ACC112 (cell line): ENCODE measurements at regions not wholly inside any gene's neighbourhood (a gene's known extent, or its start where the extent isn't known, plus 50 kb on each side); places are given as distances from the start of the nearest gene placed in this dataset.
"Not testable (repeated sequence)": the region's sequence is repeated elsewhere in the genome, so short reads cannot be mapped to it uniquely, and the experiment has no call there.

Experiments used
- H2AFZ ChIP-seq: fragments of 200-600 bp; sonication (generic); one replicate; pipeline ENCODE4 v1.6.0; 2017; ENCODE audit warnings: antibody characterized with exemption, low read length; ENCODE audit not compliant: unreplicated experiment
- H3K27ac ChIP-seq: fragments of 200-600 bp; sonication (generic); 2 replicates; pipeline ENCODE4 v1.5.1; 2014; ENCODE audit warnings: low read depth, mild to moderate bottlenecking, antibody characterized with exemption, low read length, moderate library complexity
- H3K27me3 ChIP-seq: fragments of 200-600 bp; sonication (generic); 2 replicates; pipeline ENCODE4 v1.6.1; 2014; ENCODE audit warnings: mild to moderate bottlenecking, antibody characterized with exemption, low read length, moderate library complexity, mixed read lengths; ENCODE audit not compliant: insufficient read depth
- H3K36me3 ChIP-seq: fragments of 200-600 bp; sonication (generic); 2 replicates; pipeline ENCODE4 v1.6.1; 2016; ENCODE audit warnings: mild to moderate bottlenecking, antibody characterized with exemption, low read length, moderate library complexity, mixed read lengths; ENCODE audit not compliant: insufficient read depth
- H3K4me1 ChIP-seq: fragments of 200-600 bp; sonication (generic); one replicate; pipeline ENCODE4 v1.6.1; 2016; ENCODE audit warnings: low read length, mixed read lengths; ENCODE audit not compliant: insufficient read depth, unreplicated experiment, control insufficient read depth
- H3K4me3 ChIP-seq: fragments of 200-600 bp; sonication (generic); 2 replicates; pipeline ENCODE4 v1.5.1; 2014; ENCODE audit warnings: mild to moderate bottlenecking, low read depth, low read length
- H3K79me2 ChIP-seq: fragments of 200-600 bp; sonication (generic); one replicate; pipeline ENCODE4 v1.6.0; 2016; ENCODE audit warnings: low read length; ENCODE audit not compliant: control insufficient read depth, unreplicated experiment, insufficient read depth

DNA sequence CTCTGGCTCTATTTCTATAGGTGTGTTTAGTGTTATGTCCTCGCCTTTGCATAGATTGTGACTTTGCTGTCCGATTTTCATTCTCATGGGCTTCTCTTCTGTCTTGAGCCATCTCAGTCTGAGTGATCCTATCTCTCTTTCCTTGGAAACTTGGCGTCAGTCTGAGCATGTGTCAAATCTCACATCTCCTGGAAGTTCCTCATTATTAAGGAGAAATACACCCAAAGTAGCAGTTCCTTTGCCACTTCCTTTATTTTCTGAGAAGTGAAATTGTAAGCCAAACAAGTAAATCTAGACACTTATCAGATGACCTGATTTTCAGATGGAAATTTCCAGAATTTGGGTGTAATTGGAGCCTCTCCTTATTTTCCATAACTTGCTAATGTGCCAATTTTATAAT, 126.9 kb upstream of the ANKH start:
- Histone ChIP-seq H3K36me3 (no peaks in the 10 kb centered on the region), H3K27ac (no peak overlapping the region), H3K4me1 (peaks cover 3% of the 10 kb centered on the region), H3K4me3 (no peak overlapping the region), H3K27me3 (peaks cover 18% of the 10 kb centered on the region; the same call in 1 of the 2 replicates), H3K79me2 (no peaks in the 10 kb centered on the region), H2AFZ (no peak overlapping the region)

GRCh38 chr5:14996997-14997396, 125.4 kb upstream of the ANKH start:
- no peak overlapping the region for H2AFZ ChIP-seq
- no peak overlapping the region for H3K4me3 ChIP-seq
- no peak overlapping the region for H3K27ac ChIP-seq
- no peaks in the 10 kb centered on the region for H3K79me2 ChIP-seq
- no peaks in the 10 kb centered on the region for H3K36me3 ChIP-seq
- H3K4me1 ChIP-seq: no peaks in the 10 kb centered on the region
- H3K27me3 ChIP-seq: peaks cover 18% of the 10 kb centered on the region; the same call in 1 of the 2 replicates

GRCh38 chr5:14995229-14995628, 123.7 kb upstream of the ANKH start:
- Histone ChIP-seq H3K4me3 (no peak overlapping the region), H3K36me3 (no peaks in the 10 kb centered on the region), H3K27me3 (peaks cover 18% of the 10 kb centered on the region; the same call in 1 of the 2 replicates), H3K79me2 (no peaks in the 10 kb centered on the region), H3K27ac (no peak overlapping the region), H3K4me1 (no peaks in the 10 kb centered on the region), H2AFZ (no peak overlapping the region)

DNA sequence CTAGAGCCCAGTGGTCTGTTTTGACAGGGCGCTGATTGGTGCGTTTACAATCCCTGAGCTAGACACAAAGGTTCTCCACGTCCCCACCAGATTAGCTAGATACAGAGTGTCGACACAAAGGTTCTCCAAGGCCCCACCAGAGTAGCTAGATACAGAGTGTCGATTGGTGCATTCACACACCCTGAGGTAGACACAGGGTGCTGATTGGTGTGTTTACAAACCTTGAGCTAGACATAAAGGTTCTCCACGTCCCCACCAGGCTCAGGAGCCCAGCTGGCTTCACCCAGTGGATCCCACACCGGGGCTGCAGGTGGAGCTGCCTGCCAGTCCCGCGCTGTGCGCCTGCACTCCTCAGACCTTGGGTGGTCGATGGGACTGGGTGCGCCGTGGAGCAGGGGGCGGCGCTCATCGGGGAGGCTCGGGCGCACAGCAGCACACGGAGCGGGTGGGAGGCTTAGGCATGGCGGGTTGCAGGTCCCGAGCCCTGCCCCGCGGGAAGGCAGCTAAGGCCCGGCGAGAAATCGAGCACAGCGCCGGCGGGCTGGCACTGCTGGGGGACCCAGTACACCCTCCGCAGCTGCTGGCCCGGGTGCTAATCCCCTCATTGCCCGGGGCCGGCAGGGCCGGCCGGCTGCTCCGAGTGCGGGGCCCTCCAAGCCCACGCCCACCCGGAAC, 122.0 kb upstream of the ANKH start:
- H3K79me2 ChIP-seq, H3K36me3 ChIP-seq, H3K4me3 ChIP-seq, H2AFZ ChIP-seq, H3K4me1 ChIP-seq, H3K27ac ChIP-seq: not testable (repeated sequence)
- H3K27me3 ChIP-seq: peaks cover 12% of the 10 kb centered on the region; the same call in 1 of the 2 replicates

- not testable (repeated sequence) for H3K79me2 ChIP-seq, H3K36me3 ChIP-seq, H3K4me1 ChIP-seq, H3K4me3 ChIP-seq, H3K27me3 ChIP-seq, H3K27ac ChIP-seq, H2AFZ ChIP-seq
These were observed 121.3 kb upstream of the ANKH start for GRCh38 chr5:14992751-14993458.

GRCh38 chr5:14988223-14988622, 116.6 kb upstream of the ANKH start:
- Histone ChIP-seq H2AFZ (no peak overlapping the region), H3K79me2 (no peaks in the 10 kb centered on the region), H3K4me1 (no peaks in the 10 kb centered on the region), H3K27me3 (no peaks in the 10 kb centered on the region), H3K36me3 (no peaks in the 10 kb centered on the region), H3K4me3 (no peak overlapping the region), H3K27ac (no peak overlapping the region)

GRCh38 chr5:14986413-14986812, 114.8 kb upstream of the ANKH start:
- Histone ChIP-seq H3K36me3 (no peaks in the 10 kb centered on the region), H3K79me2 (no peaks in the 10 kb centered on the region), H3K27ac (no peak overlapping the region), H2AFZ (no peak overlapping the region), H3K4me1 (no peaks in the 10 kb centered on the region), H3K27me3 (no peaks in the 10 kb centered on the region), H3K4me3 (no peak overlapping the region)

GRCh38 chr5:14983666-14984441, 112.3 kb upstream of the ANKH start:
- Histone ChIP-seq H3K27me3 (no peaks in the 10 kb centered on the region), H3K36me3 (no peaks in the 10 kb centered on the region), H2AFZ (no peak overlapping the region), H3K79me2 (no peaks in the 10 kb centered on the region), H3K27ac (no peak overlapping the region), H3K4me3 (no peak overlapping the region), H3K4me1 (no peaks in the 10 kb centered on the region)

GRCh38 chr5:14980698-14981097, 109.1 kb upstream of the ANKH start:
- no peaks in the 10 kb centered on the region for H3K79me2 ChIP-seq
- H3K4me3 ChIP-seq: no peak overlapping the region
- H3K36me3 ChIP-seq: no peaks in the 10 kb centered on the region

GRCh38 chr5:14977058-14977685, 105.6 kb upstream of the ANKH start:
- no peak overlapping the region for H2AFZ ChIP-seq
- no peak overlapping the region for H3K27ac ChIP-seq
- no peak overlapping the region for H3K4me3 ChIP-seq
- no peaks in the 10 kb centered on the region for H3K36me3 ChIP-seq
- no peaks in the 10 kb centered on the region for H3K4me1 ChIP-seq
- no peaks in the 10 kb centered on the region for H3K79me2 ChIP-seq
- H3K27me3 ChIP-seq: no peaks in the 10 kb centered on the region

More at GRCh38 chr5:14980698-14981097, 109.1 kb upstream of the ANKH start:
- Histone ChIP-seq H3K27me3 (no peaks in the 10 kb centered on the region), H3K27ac (no peak overlapping the region), H2AFZ (no peak overlapping the region), H3K4me1 (no peaks in the 10 kb centered on the region)
